Activated CD4-positive, alpha-beta T cell treated with anti-CD3 and anti-CD28 coated beads, Interleukin-2, amount 50 U/mL, for 1 hour (primary cell): ENCODE measurements at regions not wholly inside any gene's neighbourhood (a gene's known extent, or its start where the extent isn't known, plus 50 kb on each side); places are given as distances from the start of the nearest gene placed in this dataset.

Experiments
- DNase-seq: peaks from one replicate; pipeline ENCODE4 v3.0.0-alpha.2; 2020

- DNase-seq, result no peak
These were observed 98.1 kb upstream of the COL21A1 start for GRCh38 chr6:56345376-56345995.

- no peak for DNase-seq
These were observed 95.9 kb upstream of the COL21A1 start for GRCh38 chr6:56343295-56343694.

GRCh38 chr6:56339524-56339923, 92.1 kb upstream of the COL21A1 start:
- DNase-seq, result no peak

GRCh38 chr6:56335726-56336125, 88.3 kb upstream of the COL21A1 start:
- no peak for DNase-seq

- no peak for DNase-seq
These were observed 87.6 kb upstream of the COL21A1 start for GRCh38 chr6:56334937-56335336.

GRCh38 chr6:56329271-56330050, 82.1 kb upstream of the COL21A1 start:
- DNase-seq, result no peak

- DNase-seq, result no peak
These were observed 81.3 kb upstream of the COL21A1 start for GRCh38 chr6:56328728-56329090.

- DNase-seq, result no peak
These were observed 80.8 kb upstream of the COL21A1 start for GRCh38 chr6:56327946-56328727.

GRCh38 chr6:56324396-56324795, 77.0 kb upstream of the COL21A1 start:
- no peak for DNase-seq

- no peak for DNase-seq
These were observed 71.5 kb upstream of the COL21A1 start for GRCh38 chr6:56318851-56319250.

- DNase-seq, result no peak
These were observed 67.5 kb upstream of the COL21A1 start for GRCh38 chr6:56314683-56315523.

- DNase-seq, result no peak
These were observed 64.4 kb upstream of the COL21A1 start for GRCh38 chr6:56311533-56312448.

- DNase-seq, result no peak
These were observed 63.7 kb upstream of the COL21A1 start for GRCh38 chr6:56311061-56311460.

- no peak for DNase-seq
These were observed 62.9 kb upstream of the COL21A1 start for GRCh38 chr6:56310241-56310640.

- no peak for DNase-seq
These were observed 52.5 kb upstream of the COL21A1 start for GRCh38 chr6:56299916-56300315.

- no peak for DNase-seq
These were observed 49.9 kb upstream of the COL21A1 start for GRCh38 chr6:56297022-56297989.
